Uterus (tissue), 2 donors: ENCODE measurements at regions not wholly inside any gene's neighbourhood (a gene's known extent, or its start where the extent isn't known, plus 50 kb on each side); places are given as distances from the start of the nearest gene placed in this dataset.

Source experiments
- POLR2A ChIP-seq, 2 donors: fragments of 450-650 bp; IDR thresholded peaks; one replicate each; pipeline ENCODE4 v1.6.1; 2016; ENCODE audit warnings: antibody characterized with exemption in 2 of 2, mild to moderate bottlenecking in 1 of 2, moderate library complexity in 1 of 2
- TF ChIP-seq, protein P1 (sequence below), 4 experiments: fragments of 200-600 bp in 2 of 4; fragments of 450-650 bp in 2 of 4; sonication (generic) in 2 of 4; IDR thresholded peaks; one replicate each; pipeline ENCODE4 v1.5.1; 2016 to 2019; ENCODE audit warnings: antibody characterized with exemption in 4 of 4, mild to moderate bottlenecking in 2 of 4, moderate library complexity in 1 of 4

GRCh38 chr13:61891401-61891800 lies 475.8 kb upstream of the PCDH20 start:
- TF ChIP-seq, protein P1, sequence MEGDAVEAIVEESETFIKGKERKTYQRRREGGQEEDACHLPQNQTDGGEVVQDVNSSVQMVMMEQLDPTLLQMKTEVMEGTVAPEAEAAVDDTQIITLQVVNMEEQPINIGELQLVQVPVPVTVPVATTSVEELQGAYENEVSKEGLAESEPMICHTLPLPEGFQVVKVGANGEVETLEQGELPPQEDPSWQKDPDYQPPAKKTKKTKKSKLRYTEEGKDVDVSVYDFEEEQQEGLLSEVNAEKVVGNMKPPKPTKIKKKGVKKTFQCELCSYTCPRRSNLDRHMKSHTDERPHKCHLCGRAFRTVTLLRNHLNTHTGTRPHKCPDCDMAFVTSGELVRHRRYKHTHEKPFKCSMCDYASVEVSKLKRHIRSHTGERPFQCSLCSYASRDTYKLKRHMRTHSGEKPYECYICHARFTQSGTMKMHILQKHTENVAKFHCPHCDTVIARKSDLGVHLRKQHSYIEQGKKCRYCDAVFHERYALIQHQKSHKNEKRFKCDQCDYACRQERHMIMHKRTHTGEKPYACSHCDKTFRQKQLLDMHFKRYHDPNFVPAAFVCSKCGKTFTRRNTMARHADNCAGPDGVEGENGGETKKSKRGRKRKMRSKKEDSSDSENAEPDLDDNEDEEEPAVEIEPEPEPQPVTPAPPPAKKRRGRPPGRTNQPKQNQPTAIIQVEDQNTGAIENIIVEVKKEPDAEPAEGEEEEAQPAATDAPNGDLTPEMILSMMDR (IDR thresholded peaks at IDR 0.05), result no peak
- no peak for TF ChIP-seq POLR2A (IDR thresholded peaks at IDR 0.05)
